GM20000 (cell line): ENCODE measurements at regions not wholly inside any gene's neighbourhood (a gene's known extent, or its start where the extent isn't known, plus 50 kb on each side); places are given as distances from the start of the nearest gene placed in this dataset.

Experiments
- DNase-seq: peaks from one replicate; pipeline ENCODE4 v3.0.0; 2012; ENCODE audit warnings: low spot score
- TF ChIP-seq, protein P1 (sequence below): IDR thresholded peaks from 2 replicates; pipeline ENCODE4 v1.5.1; 2012; ENCODE audit warnings: mild to moderate bottlenecking, control low read depth; ENCODE audit errors: extremely low read depth, missing control alignments

GRCh38 chr5:12292610-12293204, 388.5 kb upstream of the CTNND2 start:
- no peak for DNase-seq
- TF ChIP-seq, protein P1, sequence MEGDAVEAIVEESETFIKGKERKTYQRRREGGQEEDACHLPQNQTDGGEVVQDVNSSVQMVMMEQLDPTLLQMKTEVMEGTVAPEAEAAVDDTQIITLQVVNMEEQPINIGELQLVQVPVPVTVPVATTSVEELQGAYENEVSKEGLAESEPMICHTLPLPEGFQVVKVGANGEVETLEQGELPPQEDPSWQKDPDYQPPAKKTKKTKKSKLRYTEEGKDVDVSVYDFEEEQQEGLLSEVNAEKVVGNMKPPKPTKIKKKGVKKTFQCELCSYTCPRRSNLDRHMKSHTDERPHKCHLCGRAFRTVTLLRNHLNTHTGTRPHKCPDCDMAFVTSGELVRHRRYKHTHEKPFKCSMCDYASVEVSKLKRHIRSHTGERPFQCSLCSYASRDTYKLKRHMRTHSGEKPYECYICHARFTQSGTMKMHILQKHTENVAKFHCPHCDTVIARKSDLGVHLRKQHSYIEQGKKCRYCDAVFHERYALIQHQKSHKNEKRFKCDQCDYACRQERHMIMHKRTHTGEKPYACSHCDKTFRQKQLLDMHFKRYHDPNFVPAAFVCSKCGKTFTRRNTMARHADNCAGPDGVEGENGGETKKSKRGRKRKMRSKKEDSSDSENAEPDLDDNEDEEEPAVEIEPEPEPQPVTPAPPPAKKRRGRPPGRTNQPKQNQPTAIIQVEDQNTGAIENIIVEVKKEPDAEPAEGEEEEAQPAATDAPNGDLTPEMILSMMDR, result peak; percentile 4

- no peak for DNase-seq
These were observed 380.4 kb upstream of the CTNND2 start for GRCh38 chr5:12284604-12285003.

GRCh38 chr5:12277504-12278192, 373.4 kb upstream of the CTNND2 start:
- TF ChIP-seq, protein P1, result no peak
- peak; percentile 11 for DNase-seq

More at GRCh38 chr5:12284604-12285003, 380.4 kb upstream of the CTNND2 start:
- TF ChIP-seq, protein P1, result no peak

GRCh38 chr5:12274236-12274635, 370.0 kb upstream of the CTNND2 start:
- TF ChIP-seq, protein P1, result no peak
- DNase-seq, result no peak

GRCh38 chr5:12272389-12272788, 368.1 kb upstream of the CTNND2 start:
- DNase-seq, result no peak
- TF ChIP-seq, protein P1, result no peak

DNA sequence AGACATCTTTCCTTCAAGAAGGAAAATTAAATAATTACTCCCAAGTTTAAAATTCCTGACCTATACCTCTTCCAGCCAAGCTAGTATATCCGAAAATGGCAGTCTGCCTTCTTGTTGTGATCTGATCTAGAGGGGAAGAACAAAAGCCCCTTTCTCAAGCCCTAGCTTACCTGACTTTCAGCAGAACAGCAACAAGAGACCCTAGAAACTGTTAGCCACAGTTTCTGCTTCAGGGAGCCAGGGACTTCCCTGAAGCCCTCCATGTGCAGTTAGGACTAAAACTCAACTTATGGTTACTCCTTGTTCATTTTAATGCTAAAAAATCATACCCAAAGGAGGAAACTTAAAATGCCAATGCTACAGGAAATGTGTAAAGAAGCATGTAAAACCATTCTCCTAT, 366.7 kb upstream of the CTNND2 start:
- TF ChIP-seq, protein P1, result no peak
- no peak for DNase-seq

DNA sequence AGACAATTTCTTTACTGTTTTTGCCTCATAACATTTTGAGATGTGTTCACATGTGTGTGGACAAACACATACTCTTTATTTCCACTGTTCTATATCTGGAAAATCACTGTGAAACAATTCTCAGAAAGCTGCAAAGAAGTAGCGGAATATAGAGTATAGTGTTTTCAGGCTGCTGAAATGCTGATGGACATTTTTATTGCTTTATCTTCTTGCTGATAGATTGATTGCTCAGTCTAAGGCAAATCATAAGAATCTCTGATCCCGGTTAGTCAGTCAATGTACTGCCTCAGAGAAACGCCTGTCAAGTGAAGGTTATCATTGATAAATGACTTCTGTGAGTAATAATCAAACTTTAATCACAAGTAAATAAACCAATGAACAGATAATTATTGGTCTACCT, 364.9 kb upstream of the CTNND2 start:
- no peak for DNase-seq

More for the DNA sequence above, 364.9 kb upstream of the CTNND2 start:
- TF ChIP-seq, protein P1, result no peak
